ENCODE measurements at regions not wholly inside any gene's neighbourhood (a gene's known extent, or its start where the extent isn't known, plus 50 kb on each side); places are given as distances from the start of the nearest gene placed in this dataset.
A peak's percentile ranks its signal among the peaks of the same experiment; 100 is the strongest.

DNA sequence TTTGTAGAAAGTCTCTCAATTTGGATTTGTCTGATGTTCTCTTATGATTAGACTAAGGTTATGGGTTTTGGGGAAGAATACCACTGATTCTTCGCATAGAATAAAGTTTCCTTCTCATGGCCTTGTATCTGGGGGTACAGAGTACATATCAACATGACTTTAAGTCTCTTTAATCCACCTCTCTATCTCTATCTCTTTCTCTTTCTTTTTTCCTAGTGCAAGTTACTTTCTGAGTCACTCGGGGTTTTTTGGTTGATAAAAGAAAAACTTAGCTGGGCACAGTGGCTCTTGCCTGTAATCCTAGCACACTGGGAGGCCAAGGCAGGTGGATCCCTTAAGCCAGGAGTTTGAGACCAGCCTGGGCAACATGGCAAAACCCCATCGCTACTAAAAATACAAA is 100.1 kb upstream of the MAP4K3 start:
- DNase-seq: no peak

DNA sequence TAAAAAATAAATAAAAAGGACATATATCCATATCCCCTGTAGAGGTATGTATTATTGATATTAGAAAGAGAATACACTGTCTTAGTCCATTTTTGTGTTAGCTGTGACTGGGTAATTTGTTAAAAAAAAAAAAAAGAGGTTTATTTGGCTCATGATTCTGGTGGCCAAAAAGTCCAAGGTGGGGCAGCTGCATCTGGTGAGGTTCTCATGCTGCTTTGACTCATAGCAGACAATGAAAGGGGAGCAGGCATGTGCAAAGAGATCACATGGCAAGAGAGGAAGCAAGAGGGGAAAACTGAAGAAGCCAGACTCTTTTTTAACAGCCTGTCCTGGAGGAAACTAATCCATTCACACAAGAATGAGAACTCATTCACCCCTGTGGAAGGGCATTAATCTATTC is 101.6 kb upstream of the MAP4K3 start:
- no peak for DNase-seq

DNA sequence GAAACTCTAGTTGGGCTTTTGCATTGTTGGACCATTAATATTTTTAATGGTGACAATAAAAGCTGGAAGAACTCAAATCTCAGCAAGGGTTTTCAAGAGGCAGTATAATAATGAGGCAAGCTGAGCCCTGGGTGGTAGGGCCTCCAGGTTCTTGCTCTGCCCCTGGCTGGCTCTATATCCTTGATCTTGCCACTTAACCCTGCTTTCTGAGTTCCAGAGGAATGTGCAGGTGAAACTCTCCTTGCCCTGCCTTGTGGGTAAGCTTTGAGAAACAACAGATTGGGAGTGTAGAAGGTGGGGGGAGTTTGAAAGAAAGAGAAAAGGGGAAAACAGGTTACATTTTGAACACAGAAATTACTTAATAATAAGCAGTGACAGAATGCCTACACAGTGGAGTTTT is 103.3 kb upstream of the MAP4K3 start:
- DNase-seq: no peak

DNA sequence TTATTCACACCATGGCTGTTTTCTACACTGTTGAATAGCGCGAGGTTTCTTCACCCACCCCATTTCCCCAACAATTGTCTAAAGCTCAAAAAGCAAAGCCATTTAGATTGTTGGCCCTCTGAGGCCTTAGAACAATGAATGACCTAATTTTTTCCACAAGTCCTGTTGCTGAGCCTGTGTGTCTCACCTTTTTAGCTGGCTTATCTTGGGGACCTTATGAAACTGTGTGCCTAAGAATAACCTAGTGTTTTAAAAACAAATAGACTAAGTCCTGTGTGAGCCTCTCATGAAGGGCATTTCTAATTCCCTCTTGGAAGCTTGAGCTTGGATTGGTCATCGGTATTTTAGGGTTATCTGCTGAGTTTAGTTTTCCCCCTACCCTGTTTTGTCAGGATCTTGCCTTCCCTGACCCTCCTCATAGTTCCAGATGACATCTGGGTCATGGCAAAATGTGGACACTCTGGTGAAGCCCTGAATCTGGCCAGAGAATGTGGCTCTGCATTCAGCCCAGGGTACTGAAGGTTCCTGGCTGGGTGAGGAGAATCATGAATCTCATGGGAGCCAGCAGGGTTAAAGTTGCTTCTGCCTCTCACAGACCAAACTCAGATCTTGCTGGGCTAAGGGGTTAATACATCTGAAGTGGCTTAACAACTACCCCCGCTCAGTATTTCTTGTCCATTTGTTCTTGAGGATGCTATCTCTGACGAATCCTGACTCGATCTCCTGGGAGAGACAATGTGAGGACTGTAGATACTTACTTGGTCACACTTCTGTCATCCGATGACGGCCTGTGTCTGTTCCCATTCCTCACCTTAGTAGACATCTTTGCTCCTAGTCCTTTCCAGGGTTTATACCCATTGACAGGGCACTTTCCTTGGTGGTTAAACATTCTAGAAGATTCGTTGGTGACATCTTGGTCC is 104.2 kb upstream of the MAP4K3 start:
- no peak for DNase-seq

GRCh38 chr2:39542523-39542922 is 105.4 kb upstream of the MAP4K3 start:
- peak in 1 of 3 experiments; percentile 11 for DNase-seq

DNA sequence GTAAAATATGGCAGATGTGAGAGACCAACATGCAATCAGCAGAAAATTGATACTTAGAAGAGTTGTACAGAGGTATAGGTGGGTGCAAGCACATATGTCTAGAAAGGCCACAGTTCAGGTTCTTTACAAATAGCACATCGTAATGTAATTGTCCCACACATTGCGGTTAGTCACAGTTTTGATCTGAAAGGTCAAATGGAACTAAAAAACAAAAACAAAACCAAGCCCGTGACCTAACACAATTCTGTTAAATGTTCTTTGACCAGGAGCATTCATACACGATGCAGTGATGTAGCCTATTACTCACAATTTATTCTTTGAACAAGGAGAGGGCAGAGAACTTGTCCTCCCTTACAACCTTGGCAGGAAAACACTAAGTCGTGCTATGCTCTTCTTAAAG is 108.9 kb upstream of the MAP4K3 start:
- no peak for DNase-seq

GRCh38 chr2:39546409-39546808 is 109.3 kb upstream of the MAP4K3 start:
- no peak for DNase-seq

GRCh38 chr2:39546937-39547336 is 109.9 kb upstream of the MAP4K3 start:
- no peak for DNase-seq

DNA sequence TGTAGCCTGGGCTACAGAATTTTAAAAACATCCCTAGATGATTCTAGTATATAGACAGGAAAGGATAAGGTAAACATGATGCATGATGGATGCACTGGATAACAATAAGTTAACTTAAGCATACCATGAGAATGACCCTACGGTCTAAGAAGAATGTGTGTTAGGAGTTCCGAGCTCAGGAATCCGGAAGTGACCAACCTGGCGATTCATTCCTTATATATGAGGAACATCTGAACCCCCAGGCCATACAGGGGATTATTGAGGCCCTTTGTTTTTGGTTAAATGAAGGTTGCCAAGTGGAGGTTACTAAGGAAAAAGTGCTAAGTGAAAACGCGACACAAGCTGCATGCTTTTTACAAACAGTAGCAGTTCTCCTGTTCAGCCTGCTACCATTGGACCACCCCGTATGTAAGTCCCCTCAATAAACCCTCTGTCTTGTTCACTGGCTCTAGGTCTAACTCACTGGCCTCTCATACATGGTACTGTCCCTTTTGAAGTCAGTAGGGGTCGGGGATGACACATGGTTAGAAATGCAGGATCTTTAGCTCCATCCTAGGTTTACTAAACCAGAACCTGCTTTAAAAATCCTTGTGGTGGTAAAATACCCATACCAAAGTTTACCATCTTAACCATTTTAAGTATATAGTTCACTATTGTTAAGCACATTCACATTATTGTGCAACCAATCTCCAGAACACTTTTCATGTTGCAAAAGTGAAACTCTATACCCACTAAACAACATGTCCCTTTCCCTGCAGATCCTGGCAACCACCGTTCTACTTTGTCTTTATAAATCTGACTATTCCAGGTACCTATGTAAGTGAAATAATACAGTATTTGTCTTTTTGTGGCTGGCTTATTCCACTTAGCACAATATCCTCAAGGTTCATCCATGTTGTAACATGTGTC is 111.0 kb upstream of the MAP4K3 start:
- DNase-seq: no peak

GRCh38 chr2:39549000-39549399 is 111.9 kb upstream of the MAP4K3 start:
- no peak for DNase-seq

- DNase-seq: no peak
Measured at GRCh38 chr2:39549718-39550464, 112.8 kb upstream of the MAP4K3 start.

DNA sequence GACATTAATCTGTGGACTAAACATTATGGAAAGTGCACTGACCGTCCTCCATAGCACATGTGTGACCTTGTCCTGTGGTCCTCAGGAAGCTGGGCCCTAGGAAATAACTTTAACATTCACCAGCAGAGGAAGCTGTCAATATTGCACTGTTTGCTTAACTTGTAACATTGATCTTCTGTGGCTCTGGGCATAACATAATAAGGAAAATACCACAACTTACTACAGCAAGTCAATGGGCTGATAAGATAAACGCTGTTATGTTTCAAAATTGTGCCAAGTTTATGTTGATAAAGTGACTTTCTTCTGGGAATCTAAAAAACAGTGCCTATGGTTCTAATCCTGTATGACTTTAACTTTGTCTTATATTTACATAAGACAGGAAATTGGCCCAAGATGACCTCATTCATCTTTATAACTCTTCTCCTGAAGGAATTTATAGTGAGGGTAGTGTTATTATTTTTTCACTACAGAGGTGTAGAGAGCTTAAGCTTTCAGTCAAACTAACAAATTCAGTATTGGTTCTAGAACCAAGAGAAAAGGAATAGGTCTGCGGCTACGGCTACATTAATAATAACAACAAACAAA is 113.7 kb upstream of the MAP4K3 start:
- DNase-seq: no peak

- no peak for DNase-seq
Measured at GRCh38 chr2:39558906-39559305, 106.8 kb upstream of the TMEM178A start.

DNA sequence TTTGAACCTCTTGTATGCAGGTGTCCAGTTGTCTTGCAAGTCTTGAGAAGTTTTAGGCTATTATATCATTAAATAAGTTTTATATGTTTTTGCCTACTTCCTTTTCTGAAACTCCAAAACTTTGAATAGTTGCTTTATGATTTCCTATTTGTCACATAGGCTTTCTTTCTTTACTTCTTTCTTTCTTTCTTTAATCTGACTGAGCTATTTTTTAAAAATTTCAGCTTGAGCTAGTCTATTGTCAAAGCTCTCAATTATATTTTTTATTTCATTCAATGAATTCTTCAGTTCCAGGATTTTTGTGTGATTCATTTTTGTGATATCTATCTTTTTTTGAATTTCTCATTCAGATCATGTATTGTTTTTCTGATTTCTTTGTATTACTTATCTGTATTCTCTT is 102.1 kb upstream of the TMEM178A start:
- DNase-seq: peak in 1 of 3 experiments; percentile 13

- DNase-seq: no peak
Measured at GRCh38 chr2:39567507-39567906, 98.2 kb upstream of the TMEM178A start.

DNA sequence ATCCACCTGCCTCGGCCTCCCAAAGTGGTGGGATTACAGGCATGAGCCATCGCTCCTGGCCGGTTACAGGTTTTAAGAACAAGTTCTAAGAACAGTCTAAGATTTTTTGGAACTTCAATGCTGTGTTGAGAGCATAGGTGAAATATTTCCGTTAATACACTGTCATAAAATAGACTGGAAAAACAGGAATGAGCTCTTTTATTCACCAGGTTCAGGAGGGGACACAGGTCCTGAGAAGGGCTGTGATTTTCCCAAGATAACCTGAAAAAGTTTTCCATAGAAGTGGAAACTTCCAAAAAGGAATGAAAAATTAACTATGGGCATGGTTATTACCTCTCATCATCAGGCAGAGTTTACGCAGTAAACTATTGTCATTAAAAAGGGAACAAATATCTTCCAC is 97.6 kb upstream of the TMEM178A start:
- DNase-seq: no peak

DNA sequence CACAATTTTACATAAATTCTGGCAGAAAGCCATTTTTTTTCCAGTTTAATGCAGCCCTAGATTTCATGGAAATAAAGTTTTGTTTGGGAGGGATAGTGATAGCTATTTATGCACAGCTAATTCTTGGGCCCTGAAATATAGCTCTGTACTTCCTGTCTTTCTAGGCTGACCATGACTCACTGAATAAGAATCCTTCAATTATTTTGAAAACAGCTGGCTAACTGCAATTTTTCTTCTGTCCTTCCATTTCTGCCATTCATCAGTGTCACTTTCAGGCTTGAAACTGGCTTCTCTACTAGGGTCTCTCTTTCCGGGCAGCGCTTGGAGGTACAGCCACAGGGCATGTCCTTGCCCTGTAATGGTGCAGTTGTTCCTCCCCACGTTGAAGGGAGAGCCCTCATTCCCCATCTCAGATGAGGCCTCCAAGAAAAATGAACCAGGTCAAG is 97.1 kb upstream of the TMEM178A start:
- DNase-seq: no peak

- no peak for DNase-seq
Measured at GRCh38 chr2:39570130-39570555, 95.6 kb upstream of the TMEM178A start.

DNA sequence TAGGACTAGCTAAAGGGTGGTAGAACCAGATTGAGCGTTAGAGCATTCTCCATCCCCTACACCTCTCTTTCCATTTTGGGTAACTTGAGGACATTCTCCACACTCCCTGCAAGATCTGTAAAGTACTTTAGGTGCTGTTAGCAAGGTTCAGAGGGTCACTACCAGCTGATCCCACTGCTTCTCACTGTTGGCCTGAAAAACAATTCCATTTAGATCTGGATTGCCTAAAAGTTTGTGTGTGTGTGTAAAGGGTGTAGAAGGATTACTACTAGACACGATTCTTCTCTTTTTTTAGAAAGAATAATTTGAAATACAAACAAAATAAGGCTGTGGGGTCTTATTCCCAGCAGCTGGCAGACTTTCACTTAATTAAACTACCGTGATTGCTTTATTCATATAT is 95.1 kb upstream of the TMEM178A start:
- no peak for DNase-seq

DNA sequence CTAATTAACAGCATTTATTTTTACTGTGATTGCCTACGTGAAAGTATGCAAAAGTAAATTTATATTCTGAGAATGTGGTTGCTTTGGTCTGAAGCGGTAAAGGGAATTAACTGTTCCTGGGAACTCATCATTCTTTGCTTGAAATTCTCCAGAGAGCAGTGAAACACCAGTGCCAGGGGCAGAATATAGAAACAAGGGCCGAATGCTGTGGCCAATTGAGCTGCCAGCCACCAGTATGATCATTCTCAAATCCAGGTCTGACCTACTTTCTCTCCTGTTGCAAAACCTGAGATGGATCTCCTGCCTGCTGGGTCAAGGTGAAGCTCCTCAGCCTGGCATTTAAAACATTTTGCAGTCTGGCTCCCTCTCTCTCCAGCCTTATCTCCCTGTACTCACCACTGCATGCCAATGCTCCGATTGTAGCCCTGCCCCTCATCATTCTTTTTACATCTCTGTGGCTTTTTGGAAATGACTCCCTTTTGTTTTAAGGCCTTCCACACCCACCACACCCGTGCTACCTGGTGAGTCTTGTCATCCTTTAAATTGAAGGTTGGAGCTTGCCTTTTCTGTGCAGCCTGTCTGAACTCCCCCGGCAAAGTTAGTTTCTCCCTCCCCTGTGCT is 94.5 kb upstream of the TMEM178A start:
- no peak for DNase-seq

DNA sequence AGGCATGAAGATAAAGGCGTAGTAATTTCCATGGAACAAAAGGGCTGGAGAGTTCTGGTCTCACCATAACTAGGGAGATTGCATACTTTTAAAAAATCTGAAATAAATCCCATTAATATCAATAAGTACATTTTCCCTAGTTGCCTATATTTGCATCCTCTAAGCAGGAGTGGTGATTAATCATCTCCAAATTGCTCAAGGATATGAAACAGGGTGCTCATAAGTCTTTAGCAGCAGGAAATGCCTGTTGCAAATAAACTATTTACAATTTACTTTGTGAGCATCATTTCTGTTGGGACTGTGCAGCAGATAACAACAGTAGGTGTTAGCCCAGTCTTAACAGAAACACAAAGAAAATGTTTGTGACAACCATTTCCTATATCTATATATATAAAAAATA is 92.4 kb upstream of the TMEM178A start:
- no peak for DNase-seq

DNA sequence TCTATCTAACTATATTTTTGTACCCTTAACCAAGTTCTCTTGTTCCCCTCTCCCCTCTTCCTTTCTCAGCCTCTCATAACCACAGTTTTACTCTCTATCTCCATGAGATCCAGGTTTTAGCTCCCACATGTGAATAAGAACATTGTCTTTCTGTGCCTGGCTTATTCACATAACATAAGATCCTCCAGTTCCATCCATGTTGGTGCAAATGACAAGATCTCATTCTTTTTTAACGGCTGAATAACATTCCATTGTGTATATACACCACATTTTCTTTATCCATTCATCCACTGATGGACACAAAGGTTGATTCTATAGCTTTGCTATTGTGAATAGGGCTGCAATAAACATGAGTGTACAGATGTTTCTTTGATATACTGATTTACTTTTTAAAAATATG is 83.9 kb upstream of the TMEM178A start:
- no peak for DNase-seq

Data from NCI-H1417 (cell line).